Peyer's patch (tissue), 4 donors: ENCODE measurements at regions not wholly inside any gene's neighbourhood (a gene's known extent, or its start where the extent isn't known, plus 50 kb on each side); places are given as distances from the start of the nearest gene placed in this dataset.

Experiments
- CTCF ChIP-seq, 6 experiments: fragments of 450-650 bp in 4 of 6; fragments of 200-600 bp in 2 of 6; sonication (generic) in 1 of 6; IDR thresholded peaks; one replicate each; pipeline ENCODE4 v1.5.1; 2017 to 2019; ENCODE audit warnings: antibody characterized with exemption in 6 of 6, mild to moderate bottlenecking in 3 of 6, moderate library complexity in 1 of 6
- POLR2A ChIP-seq, 2 donors: fragments of 450-650 bp; IDR thresholded peaks; one replicate each; pipeline ENCODE4 v1.5.1; 2017; ENCODE audit warnings: antibody characterized with exemption in 2 of 2, mild to moderate bottlenecking in 2 of 2, moderate library complexity in 2 of 2

GRCh38 chr17:59451706-59452105 lies 113.7 kb upstream of the DHX40 start:
- TF ChIP-seq CTCF (IDR thresholded peaks at IDR 0.05) (no peak), POLR2A (IDR thresholded peaks at IDR 0.05) (no peak)
